H9 (cell line): ENCODE measurements at regions not wholly inside any gene's neighbourhood (a gene's known extent, or its start where the extent isn't known, plus 50 kb on each side); places are given as distances from the start of the nearest gene placed in this dataset.

Experiments used
- DNase-seq: peaks from one replicate; pipeline ENCODE4 v3.0.0-alpha.2; 2017
- H2AFZ ChIP-seq: one replicate; pipeline ENCODE4 v1.6.1; 2013; ENCODE audit warnings: mild to moderate bottlenecking, low read length, control low read depth, moderate library complexity
- H2AK5ac ChIP-seq: 2 replicates; pipeline ENCODE4 v1.6.1; 2013; ENCODE audit warnings: low read length, control low read depth, mixed read lengths; ENCODE audit not compliant: insufficient read length
- H2BK120ac ChIP-seq: one replicate; pipeline ENCODE4 v1.6.1; 2013; ENCODE audit warnings: low read depth, mild to moderate bottlenecking, low read length, control low read depth, inconsistent platforms; ENCODE audit not compliant: poor library complexity, severe bottlenecking
- H2BK12ac ChIP-seq: 2 replicates; pipeline ENCODE4 v1.6.1; 2013; ENCODE audit warnings: low read length, control low read depth, mixed read lengths, low read depth; ENCODE audit not compliant: insufficient read length
- H2BK15ac ChIP-seq: 2 replicates; pipeline ENCODE4 v1.6.1; 2013; ENCODE audit warnings: low read depth, low read length, control low read depth
- H2BK20ac ChIP-seq: one replicate; pipeline ENCODE4 v1.6.1; 2013; ENCODE audit warnings: low read depth, mild to moderate bottlenecking, low read length, control low read depth, inconsistent platforms; ENCODE audit not compliant: poor library complexity, severe bottlenecking
- H2BK5ac ChIP-seq: 2 replicates; pipeline ENCODE4 v1.6.1; 2013; ENCODE audit warnings: low read length, control low read depth, mixed read lengths; ENCODE audit not compliant: insufficient read length
- H3K14ac ChIP-seq: 2 replicates; pipeline ENCODE4 v1.6.1; 2013; ENCODE audit warnings: low read length, control low read depth; ENCODE audit not compliant: insufficient read depth
- H3K18ac ChIP-seq: 2 replicates; pipeline ENCODE4 v1.6.1; 2013; ENCODE audit warnings: low read depth, mild to moderate bottlenecking, mixed read lengths, low read length, control low read depth; ENCODE audit not compliant: insufficient read length
- H3K23ac ChIP-seq: 2 replicates; pipeline ENCODE4 v1.6.1; 2013; ENCODE audit warnings: low read length, control low read depth, mixed read lengths, low read depth; ENCODE audit not compliant: insufficient read length
- H3K23me2 ChIP-seq: 2 replicates; pipeline ENCODE4 v1.6.1; 2013; ENCODE audit warnings: low read depth, mild to moderate bottlenecking, mixed read lengths, low read length, control low read depth; ENCODE audit not compliant: insufficient read length, poor library complexity, severe bottlenecking
- H3K27ac ChIP-seq: 2 replicates; pipeline ENCODE4 v1.5.1; 2013; ENCODE audit warnings: low read length, control low read depth, mixed read lengths, low read depth; ENCODE audit not compliant: insufficient read length
- H3K27me3 ChIP-seq: 2 replicates; pipeline ENCODE4 v1.6.1; 2013; ENCODE audit warnings: low read length, control low read depth, inconsistent platforms; ENCODE audit not compliant: insufficient read depth
- H3K4ac ChIP-seq: 2 replicates; pipeline ENCODE4 v1.6.1; 2013; ENCODE audit warnings: low read depth, mild to moderate bottlenecking, control low read depth, inconsistent platforms, low read length, moderate library complexity
- H3K4me1 ChIP-seq: 2 replicates; pipeline ENCODE4 v1.6.1; 2013; ENCODE audit warnings: low read length, control low read depth, inconsistent platforms; ENCODE audit not compliant: insufficient read depth
- H3K4me2 ChIP-seq: 2 replicates; pipeline ENCODE4 v1.6.1; 2013; ENCODE audit warnings: low read length, control low read depth, mixed read lengths; ENCODE audit not compliant: insufficient read length, insufficient read depth
- H3K56ac ChIP-seq: 2 replicates; pipeline ENCODE4 v1.6.1; 2013; ENCODE audit warnings: low read depth, mild to moderate bottlenecking, mixed read lengths, low read length, control low read depth; ENCODE audit not compliant: insufficient read length
- H3K79me1 ChIP-seq: 2 replicates; pipeline ENCODE4 v1.6.1; 2013; ENCODE audit warnings: low read depth, mild to moderate bottlenecking, moderate library complexity, low read length, control low read depth, inconsistent platforms; ENCODE audit not compliant: insufficient read depth, poor library complexity, severe bottlenecking
- H3K79me2 ChIP-seq: 2 replicates; pipeline ENCODE4 v1.6.1; 2013; ENCODE audit warnings: low read length, control low read depth, inconsistent platforms; ENCODE audit not compliant: insufficient read depth
- H3K9ac ChIP-seq: 2 replicates; pipeline ENCODE4 v1.6.1; 2013; ENCODE audit warnings: low read length, control low read depth, mixed read lengths; ENCODE audit not compliant: insufficient read length; ENCODE audit errors: extremely low read depth
- H3K9me3 ChIP-seq: one replicate; pipeline ENCODE4 v1.6.1; 2013; ENCODE audit warnings: low read depth, low read length, inconsistent platforms; ENCODE audit not compliant: control insufficient read depth
- H3T11ph ChIP-seq: one replicate; pipeline ENCODE4 v1.6.1; 2013; ENCODE audit warnings: mild to moderate bottlenecking, low read length, control low read depth, inconsistent platforms
- H4K20me1 ChIP-seq: one replicate; pipeline ENCODE4 v1.6.1; 2013; ENCODE audit not compliant: control insufficient read depth, insufficient read length, insufficient read depth
- H4K5ac ChIP-seq: 2 replicates; pipeline ENCODE4 v1.6.1; 2013; ENCODE audit warnings: low read depth, mild to moderate bottlenecking, mixed read lengths, low read length, control low read depth; ENCODE audit not compliant: insufficient read length
- H4K8ac ChIP-seq: replicated peaks from 2 replicates; pipeline ENCODE4 v1.6.1; 2013; ENCODE audit warnings: low read length, control low read depth, mixed read lengths, low read depth; ENCODE audit not compliant: insufficient read length
- H4K91ac ChIP-seq: 2 replicates; pipeline ENCODE4 v1.6.1; 2013; ENCODE audit warnings: low read depth, mild to moderate bottlenecking, moderate library complexity, mixed read lengths, low read length, control low read depth; ENCODE audit not compliant: insufficient read length
- H3K27ac Mint-ChIP-seq, 3 experiments: 2 replicates in 2 of 3; 3 replicates in 1 of 3; pipeline ENCODE4 v1.8.0; 2020 to 2021; ENCODE audit warnings: mixed read lengths in 3 of 3, mild to moderate bottlenecking in 1 of 3, moderate library complexity in 1 of 3
- H3K27me3 Mint-ChIP-seq: 2 replicates; pipeline ENCODE4 v1.8.0; 2021; ENCODE audit warnings: low read depth, mild to moderate bottlenecking, moderate library complexity, mixed read lengths
- H3K36me3 Mint-ChIP-seq, 3 experiments: 2 replicates in 2 of 3; 3 replicates in 1 of 3; pipeline ENCODE4 v1.8.0; 2020 to 2021; ENCODE audit warnings: low read depth in 3 of 3, mixed read lengths in 3 of 3; ENCODE audit not compliant: insufficient read depth in 1 of 3
- H3K4me1 Mint-ChIP-seq, 2 experiments: 2 replicates each; pipeline ENCODE4 v1.8.0; 2020; ENCODE audit warnings: mixed read lengths in 2 of 2
- H3K4me3 Mint-ChIP-seq, 2 experiments: 2 replicates in 1 of 2; 3 replicates in 1 of 2; pipeline ENCODE4 v1.8.0; 2020 to 2021; ENCODE audit warnings: mild to moderate bottlenecking in 2 of 2, mixed read lengths in 2 of 2, moderate library complexity in 1 of 2
- H3K9me3 Mint-ChIP-seq, 2 experiments: 2 replicates in 1 of 2; 3 replicates in 1 of 2; pipeline ENCODE4 v1.8.0; 2020; ENCODE audit warnings: mild to moderate bottlenecking in 2 of 2, mixed read lengths in 2 of 2, moderate library complexity in 1 of 2
- CTCF ChIP-seq: fragments of 200-600 bp; sonication (generic); conservative IDR thresholded peaks from 3 replicates; pipeline ENCODE4 v1.8.0; 2021; ENCODE audit warnings: antibody characterized with exemption, mild to moderate bottlenecking
- WGBS: extraction: QIAGEN DNeasy Blood & Tissue Kit; methylation state at CpG from one replicate; pipeline ENCODE4 v1.1.7; 2013; ENCODE audit warnings: missing lambda C conversion rate, low lambda C conversion rate, mixed read lengths; ENCODE audit not compliant: insufficient read length; ENCODE audit errors: extremely low coverage; 5-methylcytosine and 5-hydroxymethylcytosine counted together

GRCh38 chr1:199959033-199959774 lies 68.3 kb upstream of the NR5A2 start:
- no peak overlapping the region for H4K5ac ChIP-seq
- no peak overlapping the region; the same call in 1 of the 2 replicates for H3K14ac ChIP-seq
- no peak overlapping the region for H4K8ac ChIP-seq
- no peak overlapping the region for H2BK20ac ChIP-seq
- H3K4ac ChIP-seq = no peak overlapping the region
- no peak for TF ChIP-seq CTCF
- H3K4me2 ChIP-seq = no peak overlapping the region
- no peak overlapping the region for H3K27ac ChIP-seq
- H3K18ac ChIP-seq = no peak overlapping the region
- Mint-ChIP-seq H3K4me3 (no peak overlapping the region), H3K27me3 (no peaks in the 10 kb centered on the region), H3K27ac (no peak overlapping the region), H3K4me1 (peaks cover 9 to 23% of the 10 kb centered on the region in 2 experiments), H3K36me3 (no peaks in the 10 kb centered on the region; a peak in 1 of 7 replicates), H3K9me3 (peaks cover 0 to 2% of the 10 kb centered on the region in 2 experiments; a peak in 1 of 5 replicates)
- H2BK15ac ChIP-seq = no peak overlapping the region
- no peak overlapping the region for H2BK5ac ChIP-seq
- no peaks in the 10 kb centered on the region for H3K79me2 ChIP-seq
- no peak overlapping the region for H3K23ac ChIP-seq
- H3K4me1 ChIP-seq = no peaks in the 10 kb centered on the region
- H2AFZ ChIP-seq = no peak overlapping the region
- H4K91ac ChIP-seq = no peak overlapping the region
- DNase-seq = no peak
- H3T11ph ChIP-seq = no peak overlapping the region
- no peaks in the 10 kb centered on the region for H4K20me1 ChIP-seq
- no peak overlapping the region for H2AK5ac ChIP-seq
- no peaks in the 10 kb centered on the region for H3K79me1 ChIP-seq
- H3K9ac ChIP-seq = no peak overlapping the region
- no CpG with 5 or more reads among the region's 29 CpGs for WGBS
- no peaks in the 10 kb centered on the region for H3K9me3 ChIP-seq
- no peak overlapping the region for H2BK120ac ChIP-seq
- H3K23me2 ChIP-seq = no peaks in the 10 kb centered on the region
- no peaks in the 10 kb centered on the region for H3K27me3 ChIP-seq
- no peak overlapping the region for H2BK12ac ChIP-seq
- H3K56ac ChIP-seq = no peak overlapping the region
